COLO668 (cell line): ENCODE measurements at regions not wholly inside any gene's neighbourhood (a gene's known extent, or its start where the extent isn't known, plus 50 kb on each side); places are given as distances from the start of the nearest gene placed in this dataset.
A peak's percentile ranks its signal among the peaks of the same experiment; 100 is the strongest.
"Not testable (repeated sequence)": the region's sequence is repeated elsewhere in the genome, so short reads cannot be mapped to it uniquely, and the experiment has no call there.

Experiments
- DNase-seq: peaks from one replicate; lab custom pipeline; 2025; ENCODE audit not compliant: unreplicated experiment; lab: John Stamatoyannopoulos, UW

DNA sequence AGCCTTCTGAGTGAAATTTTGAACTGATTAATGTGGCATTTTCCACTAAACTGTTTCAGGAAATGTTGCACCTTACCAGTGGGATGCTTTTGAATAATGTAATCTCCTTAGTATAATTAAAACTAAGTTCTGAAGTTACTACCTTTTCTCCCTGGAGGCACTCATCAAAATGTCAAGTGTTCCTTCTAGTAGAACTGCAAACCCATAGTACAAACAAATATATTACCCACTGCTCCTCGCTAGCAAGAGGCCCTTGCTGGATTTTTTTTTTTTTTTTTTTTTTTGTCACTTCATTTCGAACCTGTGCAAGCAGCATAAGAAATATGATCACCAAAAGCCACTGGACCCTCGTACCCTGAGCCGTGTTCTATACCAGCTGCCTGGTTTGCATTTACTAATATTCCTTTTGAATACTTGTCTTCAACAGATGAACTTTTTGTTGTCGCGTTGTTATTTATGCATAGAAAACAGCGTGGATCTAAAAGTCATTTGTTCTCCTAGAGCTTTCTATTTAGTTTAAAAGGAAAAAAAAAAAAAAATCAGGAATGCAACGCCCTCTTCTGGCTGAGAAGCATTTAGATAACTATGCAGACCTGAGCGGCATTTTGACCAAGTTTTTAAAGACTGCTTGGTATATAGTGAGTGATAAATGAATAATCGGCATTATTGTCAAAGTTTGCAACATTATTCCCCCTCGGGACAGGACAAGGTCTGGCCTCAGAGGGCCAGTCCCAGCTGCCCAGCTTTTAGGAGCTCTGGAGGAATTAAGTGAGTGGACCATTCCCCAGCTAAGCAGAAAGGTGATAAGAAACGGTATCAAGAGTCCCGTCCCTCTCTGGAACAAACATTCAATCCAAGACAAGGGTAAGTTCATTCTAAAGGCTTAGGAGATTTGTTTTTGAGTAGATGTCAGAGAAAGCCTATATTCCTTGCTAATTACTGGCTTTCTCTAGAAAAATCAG is 162.5 kb upstream of the KIF2A start:
- DNase-seq = no peak

DNA sequence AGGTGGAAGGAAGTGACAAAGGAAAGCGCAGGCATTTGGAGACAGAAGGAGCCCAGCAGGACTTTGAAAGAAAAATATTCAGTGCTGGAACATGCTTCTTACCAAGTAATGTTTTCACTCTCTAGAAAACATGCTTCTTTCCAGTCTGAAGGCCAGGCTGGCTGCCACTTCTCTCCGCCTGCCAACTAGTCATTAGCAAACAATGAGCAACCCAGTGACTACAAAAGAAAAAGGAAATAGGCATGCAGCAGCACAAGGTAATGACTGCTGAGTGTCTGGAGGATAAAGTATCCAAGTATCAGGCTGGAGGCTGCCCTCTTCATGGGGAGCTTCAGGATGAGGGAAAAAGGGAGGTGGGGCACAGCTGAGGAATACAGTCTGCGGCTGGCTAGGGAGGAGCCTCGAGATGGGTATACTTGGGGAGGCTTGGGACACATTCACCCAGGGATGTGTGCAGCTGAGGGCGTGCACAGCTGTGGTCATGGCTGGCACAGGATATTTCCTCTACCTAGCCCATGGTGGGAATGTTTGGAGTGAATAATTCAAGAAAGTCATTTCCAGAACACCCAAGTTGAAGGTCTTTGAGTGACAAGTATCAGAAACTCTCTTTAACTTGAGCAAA is 161.5 kb upstream of the KIF2A start:
- DNase-seq = no peak

GRCh38 chr5:62149879-62150278 is 156.1 kb upstream of the KIF2A start:
- DNase-seq = no peak

DNA sequence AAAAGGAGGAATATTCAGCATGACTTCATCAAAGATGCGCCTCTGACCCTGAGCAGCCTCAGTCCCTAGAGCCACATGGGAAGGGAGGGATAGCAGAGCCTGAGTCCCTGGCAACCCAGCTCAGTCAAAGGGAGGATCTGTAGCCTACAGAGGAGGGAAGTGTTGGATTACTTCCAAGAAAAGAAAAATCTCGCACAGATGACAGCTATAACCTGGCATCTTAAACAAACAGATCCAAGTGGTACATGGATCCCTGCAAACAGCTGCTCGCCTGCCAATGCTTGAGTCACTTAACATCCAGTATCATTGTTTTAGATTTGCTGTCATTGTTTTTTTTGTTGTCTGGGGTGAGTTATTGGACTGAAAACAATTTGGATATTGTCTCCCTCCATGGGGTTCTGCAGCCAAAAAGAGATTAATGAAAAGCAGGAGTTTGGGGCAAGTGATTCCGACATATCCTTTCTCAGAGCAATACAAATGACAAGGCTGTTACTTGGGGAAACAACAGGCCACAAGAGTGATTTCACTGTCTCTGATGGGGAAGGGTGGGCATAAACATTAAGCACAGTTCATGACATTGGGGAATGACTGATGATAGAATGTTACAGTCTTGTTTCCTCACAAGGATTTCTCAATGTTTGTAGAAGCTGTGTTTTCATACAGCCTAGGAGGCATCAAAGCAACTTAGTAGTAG is 153.5 kb upstream of the KIF2A start:
- DNase-seq = no peak

- DNase-seq = no peak
Measured at GRCh38 chr5:62154758-62155157, 151.2 kb upstream of the KIF2A start.

GRCh38 chr5:62155988-62156387 is 150.0 kb upstream of the KIF2A start:
- no peak for DNase-seq

- DNase-seq = peak; percentile 9
Measured at GRCh38 chr5:62167561-62168057, 138.4 kb upstream of the KIF2A start.

DNA sequence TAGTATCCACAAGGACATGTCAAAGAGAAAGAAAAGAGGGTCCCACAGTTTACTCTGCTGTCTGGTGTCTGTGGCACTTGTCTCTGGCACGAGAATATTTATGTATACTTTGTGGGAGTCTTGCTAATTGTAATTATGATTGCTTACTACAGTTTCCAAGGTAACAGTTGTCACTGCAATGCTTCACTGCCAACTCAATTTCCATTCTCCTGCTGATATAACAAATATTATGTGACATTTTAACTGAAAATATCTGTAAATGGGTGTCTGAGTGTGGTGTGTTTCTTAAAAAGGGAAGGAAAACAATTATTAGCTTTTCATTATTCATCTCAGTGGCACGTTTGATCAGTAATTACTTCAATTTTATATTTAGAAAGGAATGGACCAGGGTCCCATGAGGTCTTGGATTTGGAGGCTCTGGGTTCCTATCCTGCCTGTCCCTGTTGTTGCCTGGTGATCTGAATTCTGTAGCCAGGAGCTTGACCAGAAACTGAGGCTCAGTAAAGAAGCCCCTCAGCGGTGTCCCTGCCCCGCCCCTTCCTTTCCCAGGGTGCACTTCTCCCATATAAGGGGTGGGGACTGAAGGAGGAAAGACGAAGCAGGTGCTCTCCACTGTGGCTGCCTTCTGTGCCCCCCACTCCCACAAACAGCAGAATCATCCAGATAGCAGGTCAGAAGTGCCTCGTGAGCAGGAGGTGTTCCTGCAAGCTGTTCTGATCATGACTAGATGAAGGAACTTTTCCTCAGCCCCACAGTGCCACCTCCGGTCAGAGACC is 137.3 kb upstream of the KIF2A start:
- no peak for DNase-seq

- DNase-seq = no peak
Measured at GRCh38 chr5:62178258-62178657, 127.7 kb upstream of the KIF2A start.

DNA sequence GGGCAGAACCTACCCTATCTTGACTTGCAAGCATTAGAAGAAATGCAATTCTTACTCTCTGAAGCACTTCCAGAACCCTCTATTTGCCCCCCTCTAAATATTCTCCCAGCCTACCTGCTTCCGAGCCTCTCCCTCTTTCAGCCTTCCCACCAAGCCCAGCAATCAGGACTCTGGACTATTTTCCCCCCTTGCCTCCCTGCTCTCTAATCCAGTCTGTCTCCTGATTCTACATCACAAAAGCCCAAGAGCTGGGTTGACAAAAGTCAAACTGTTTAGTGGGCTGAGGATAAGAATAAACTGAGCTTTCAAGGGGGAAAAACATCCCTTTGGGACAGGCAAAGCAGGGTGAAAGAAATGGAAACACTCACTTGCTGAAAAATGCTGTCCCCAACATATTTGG is 123.2 kb upstream of the KIF2A start:
- no peak for DNase-seq

DNA sequence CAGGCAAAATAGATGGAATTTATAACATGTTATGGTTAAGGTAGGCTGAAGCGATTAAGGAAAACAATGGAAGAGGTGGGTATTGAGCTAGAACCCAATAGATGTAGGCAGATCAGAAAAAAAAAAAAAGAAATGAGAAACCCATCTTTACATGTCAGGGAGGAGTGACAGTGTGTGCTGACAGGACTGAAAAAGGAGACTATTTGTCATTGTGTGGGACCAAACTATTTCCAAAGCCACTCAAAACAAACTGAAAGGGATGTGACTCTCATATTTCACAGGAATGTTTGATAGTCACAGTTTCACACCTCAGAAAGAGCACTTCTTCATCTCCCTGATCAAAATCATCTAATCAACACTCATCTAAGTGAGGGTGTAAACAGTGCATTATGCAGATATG is 122.3 kb upstream of the KIF2A start:
- DNase-seq = no peak

DNA sequence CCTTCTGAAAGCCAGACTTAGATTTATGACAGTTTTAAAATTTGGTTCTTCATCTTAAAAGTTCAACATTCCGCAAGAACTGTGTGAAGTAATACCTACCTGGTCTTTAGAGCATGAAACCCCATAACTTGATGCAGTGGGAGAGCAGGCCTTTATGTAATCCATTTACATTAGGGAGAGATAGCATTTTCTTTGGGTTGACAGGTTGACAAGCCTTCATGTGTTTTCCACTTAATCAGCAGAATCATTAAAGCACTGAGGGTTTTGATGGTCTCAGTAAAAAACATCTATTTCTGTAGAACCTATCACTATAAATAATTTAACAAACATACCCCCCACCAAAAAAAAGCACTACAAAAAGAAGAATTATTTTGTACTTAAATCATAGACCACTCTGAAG is 121.6 kb upstream of the KIF2A start:
- no peak for DNase-seq

- DNase-seq = no peak
Measured at GRCh38 chr5:62190173-62190572, 115.8 kb upstream of the KIF2A start.

DNA sequence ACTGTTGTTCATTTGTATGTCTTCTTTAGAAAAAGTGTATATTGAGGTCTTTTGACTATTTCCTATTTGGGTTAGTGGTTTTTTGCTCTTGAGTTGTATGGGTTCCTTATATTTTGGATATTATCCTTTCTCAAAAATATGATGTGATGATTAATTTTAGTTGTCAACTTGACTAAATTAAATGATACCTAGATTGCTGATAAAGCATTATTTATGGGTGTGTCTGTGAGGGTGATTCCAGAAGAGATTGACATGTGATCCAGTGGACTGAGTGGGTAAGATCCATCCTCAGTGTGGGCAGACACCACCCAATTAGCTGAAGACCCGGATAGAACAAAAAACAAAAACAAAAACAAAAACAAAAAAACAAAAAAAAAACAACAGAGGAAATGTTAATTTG is 115.1 kb upstream of the KIF2A start:
- no peak for DNase-seq

GRCh38 chr5:62192958-62193357 is 113.0 kb upstream of the KIF2A start:
- no peak for DNase-seq

DNA sequence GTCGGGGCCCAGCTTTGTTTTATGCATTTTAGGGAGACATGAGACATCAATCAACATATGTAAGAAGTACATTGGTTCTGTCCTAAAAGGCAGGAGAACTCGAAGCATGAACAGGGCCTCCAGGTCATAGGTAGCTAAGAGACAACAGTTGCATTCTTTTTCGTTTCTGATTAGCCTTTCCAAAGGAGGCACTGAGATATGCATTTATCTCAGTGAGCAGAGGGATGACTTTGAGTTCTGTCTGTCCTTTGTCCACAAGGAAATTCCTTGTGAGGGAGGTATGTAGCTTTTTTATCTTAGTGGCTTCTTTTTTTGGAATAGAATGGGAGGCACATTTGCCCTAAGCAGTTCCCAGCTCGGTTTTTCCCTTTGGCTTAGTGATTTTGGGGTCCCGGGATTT is 109.5 kb upstream of the KIF2A start:
- DNase-seq = not testable (repeated sequence)

- DNase-seq = no peak
Measured at GRCh38 chr5:62197697-62198096, 108.3 kb upstream of the KIF2A start.

DNA sequence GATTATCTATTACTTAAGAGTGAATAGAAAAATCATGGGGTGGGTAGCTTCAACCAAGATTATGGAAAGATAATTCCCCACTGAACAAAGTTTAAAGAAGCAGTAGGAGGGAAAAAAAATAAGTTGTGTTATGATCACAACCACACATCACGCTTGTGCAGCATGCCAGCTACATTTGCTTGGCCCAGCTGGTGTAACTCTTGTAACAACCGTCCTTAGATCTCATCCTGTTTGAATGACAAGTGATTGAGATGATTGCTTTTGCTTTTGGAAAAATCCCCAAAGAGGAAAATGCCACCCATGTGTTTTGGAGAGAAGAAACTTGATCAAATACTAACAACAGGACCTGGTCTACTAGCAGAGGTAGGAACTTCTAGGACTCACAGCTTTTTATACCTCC is 107.6 kb upstream of the KIF2A start:
- no peak for DNase-seq

GRCh38 chr5:62199792-62200716 is 106.0 kb upstream of the KIF2A start:
- no peak for DNase-seq
